NCI-H82 (cell line): ENCODE measurements at regions not wholly inside any gene's neighbourhood (a gene's known extent, or its start where the extent isn't known, plus 50 kb on each side); places are given as distances from the start of the nearest gene placed in this dataset.
A peak's percentile ranks its signal among the peaks of the same experiment; 100 is the strongest.

Source experiments
- DNase-seq: peaks from one replicate; lab custom pipeline; 2025; lab: John Stamatoyannopoulos, UW

DNA sequence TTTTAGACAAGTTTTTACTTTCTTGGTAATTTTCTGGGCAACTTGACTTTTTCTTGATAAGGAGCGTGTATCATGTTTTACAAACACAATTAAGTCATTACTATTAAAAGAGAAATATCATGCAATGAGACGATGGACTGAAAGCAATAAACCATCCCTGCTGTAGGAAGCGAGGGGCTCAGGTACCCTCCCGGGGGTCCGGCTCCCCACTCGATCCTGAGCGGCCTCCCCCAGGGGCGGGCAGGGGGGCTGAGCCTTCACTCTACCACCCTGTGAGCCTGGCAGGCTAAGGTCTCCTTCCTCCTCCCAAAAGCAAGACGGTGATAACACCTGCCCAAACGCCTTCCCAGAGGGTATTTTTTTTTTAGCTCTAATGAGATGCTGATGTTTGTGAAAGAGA is 51.8 kb upstream of the ADGRA1 start:
- no peak for DNase-seq

DNA sequence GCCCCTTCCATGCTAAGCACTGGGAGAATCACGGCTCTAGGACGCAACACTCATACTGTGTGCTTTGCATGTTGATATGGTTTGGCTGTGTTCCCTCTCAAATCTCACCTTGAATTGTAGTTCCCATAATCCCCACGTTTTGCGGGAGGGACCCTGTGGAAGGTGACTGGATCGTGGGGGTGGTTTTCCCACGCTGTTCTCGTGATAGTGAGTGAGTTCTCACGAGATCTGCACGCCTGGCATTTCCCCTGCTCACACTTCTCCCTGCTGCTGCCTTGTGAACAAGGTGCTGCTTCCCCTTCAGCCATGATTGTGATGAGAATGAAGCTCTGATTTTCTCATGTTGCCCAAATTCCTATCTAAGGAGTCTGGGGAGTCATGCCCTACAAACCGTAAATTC is 53.0 kb upstream of the ADGRA1 start:
- no peak for DNase-seq

- DNase-seq, result no peak
Observed at GRCh38 chr10:133034092-133034491, 53.6 kb upstream of the ADGRA1 start.

DNA sequence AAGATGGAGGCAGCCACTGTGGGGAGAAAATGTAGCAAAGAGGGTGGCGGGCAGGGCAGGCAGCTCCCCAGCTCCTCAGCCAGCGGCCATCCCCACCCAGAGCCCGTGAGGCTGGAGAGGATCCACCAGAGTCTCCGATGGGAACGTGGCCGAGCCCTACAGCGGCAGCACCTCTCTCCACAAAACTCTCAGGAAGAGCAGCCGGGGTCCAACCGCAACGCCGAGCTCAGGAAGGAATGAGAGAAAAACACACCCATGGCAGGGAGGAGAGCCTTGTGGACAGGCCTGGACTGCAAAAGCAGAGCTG is 54.0 kb upstream of the ADGRA1 start:
- DNase-seq, result no peak

GRCh38 chr10:133032976-133033741 is 54.6 kb upstream of the ADGRA1 start:
- no peak for DNase-seq

- no peak for DNase-seq
Observed at GRCh38 chr10:133032231-133032630, 55.5 kb upstream of the ADGRA1 start.

GRCh38 chr10:133031541-133032125 is 56.1 kb upstream of the ADGRA1 start:
- no peak for DNase-seq

- no peak for DNase-seq
Observed at GRCh38 chr10:133030781-133031180, 56.9 kb upstream of the ADGRA1 start.

GRCh38 chr10:133030126-133030525 is 57.6 kb upstream of the ADGRA1 start:
- DNase-seq, result no peak

DNA sequence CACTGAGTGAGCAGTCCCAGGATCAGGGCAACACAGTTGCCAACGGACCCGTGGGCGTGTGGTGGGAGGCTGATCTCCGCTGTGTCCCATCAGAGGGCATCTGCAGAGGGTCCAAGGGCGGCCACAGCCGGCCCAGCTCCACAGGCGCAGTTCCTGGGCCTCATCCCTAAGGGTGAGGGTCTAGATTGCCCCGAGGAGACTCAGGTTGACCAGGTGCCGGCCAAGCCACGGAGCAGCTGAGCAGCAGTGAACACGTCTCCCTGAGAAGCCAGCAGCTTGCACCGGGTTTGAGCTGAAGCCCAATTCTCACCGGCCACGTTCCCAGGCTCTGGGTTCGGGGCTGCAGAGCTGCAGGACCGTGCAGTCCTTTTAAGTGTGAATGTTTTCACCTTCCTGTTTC is 58.8 kb upstream of the ADGRA1 start:
- DNase-seq, result no peak

DNA sequence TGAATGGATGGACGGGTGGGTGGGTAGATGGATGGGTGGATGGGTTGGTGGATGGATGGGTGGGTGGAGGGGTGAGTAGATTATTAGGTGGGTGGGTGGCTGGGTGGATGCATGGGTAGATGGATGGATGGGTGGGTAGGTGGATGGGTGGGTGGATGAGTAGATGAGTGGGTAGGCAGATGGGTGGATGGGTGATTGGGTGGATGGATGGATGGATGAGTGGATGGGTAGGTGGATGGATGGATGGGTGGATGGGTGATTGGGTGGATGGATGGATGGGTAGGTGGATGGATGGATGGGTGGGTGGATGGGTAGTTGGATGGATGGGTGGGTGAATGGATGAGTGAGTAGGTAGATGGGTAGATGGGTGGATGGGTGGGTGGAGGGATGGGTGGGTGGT is 59.6 kb upstream of the ADGRA1 start:
- no peak for DNase-seq

GRCh38 chr10:133027482-133027881 is 60.2 kb upstream of the ADGRA1 start:
- no peak for DNase-seq

- no peak for DNase-seq
Observed at GRCh38 chr10:133026726-133027395, 60.9 kb upstream of the ADGRA1 start.

- no peak for DNase-seq
Observed at GRCh38 chr10:133026171-133026570, 61.6 kb upstream of the ADGRA1 start.

GRCh38 chr10:133025558-133026090 is 62.1 kb upstream of the ADGRA1 start:
- no peak for DNase-seq

GRCh38 chr10:133024704-133025557 is 62.8 kb upstream of the ADGRA1 start:
- DNase-seq, result no peak

GRCh38 chr10:133023216-133023843 is 64.4 kb upstream of the ADGRA1 start:
- no peak for DNase-seq

GRCh38 chr10:133022776-133023100 is 65.0 kb upstream of the ADGRA1 start:
- peak; percentile 29 for DNase-seq

DNA sequence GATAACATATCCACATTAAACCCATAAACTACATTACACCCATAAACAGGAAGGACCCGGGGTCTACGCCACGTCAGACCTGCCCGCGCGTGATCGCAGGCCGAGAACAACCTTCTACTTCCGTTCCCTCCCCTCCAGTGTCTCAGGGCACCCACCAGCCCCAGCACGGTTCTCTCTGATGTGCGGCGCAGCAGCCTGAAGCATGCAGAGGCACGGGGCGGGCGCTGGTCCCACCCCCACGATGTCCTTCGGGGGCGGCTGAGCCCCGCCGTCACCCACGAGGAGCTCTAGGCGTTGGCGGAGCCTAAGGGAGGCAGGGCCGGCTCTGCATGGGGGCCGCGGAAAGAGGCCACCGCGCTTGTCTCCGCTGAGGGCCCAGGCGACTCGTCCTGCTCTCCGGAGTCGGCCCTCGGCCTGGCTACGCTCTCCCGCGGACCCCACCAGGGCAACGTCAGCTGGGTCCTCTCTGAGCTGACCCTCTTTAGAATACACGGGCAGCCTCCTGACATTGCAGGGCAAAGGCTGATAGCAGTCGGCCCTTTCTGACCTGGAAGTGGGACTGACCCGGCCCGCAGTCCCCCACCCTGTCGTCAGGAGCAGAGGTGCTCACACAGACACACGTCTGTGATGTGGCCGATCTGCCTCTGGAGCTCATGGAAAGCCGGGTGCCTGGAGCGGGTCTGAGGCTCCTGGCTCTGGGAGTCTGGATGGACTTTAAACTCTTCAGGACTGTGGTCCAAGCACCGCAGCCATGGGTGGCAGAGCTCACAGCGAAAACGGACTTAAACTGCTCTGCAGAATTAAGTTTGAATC is 65.6 kb upstream of the ADGRA1 start:
- DNase-seq, result no peak

DNA sequence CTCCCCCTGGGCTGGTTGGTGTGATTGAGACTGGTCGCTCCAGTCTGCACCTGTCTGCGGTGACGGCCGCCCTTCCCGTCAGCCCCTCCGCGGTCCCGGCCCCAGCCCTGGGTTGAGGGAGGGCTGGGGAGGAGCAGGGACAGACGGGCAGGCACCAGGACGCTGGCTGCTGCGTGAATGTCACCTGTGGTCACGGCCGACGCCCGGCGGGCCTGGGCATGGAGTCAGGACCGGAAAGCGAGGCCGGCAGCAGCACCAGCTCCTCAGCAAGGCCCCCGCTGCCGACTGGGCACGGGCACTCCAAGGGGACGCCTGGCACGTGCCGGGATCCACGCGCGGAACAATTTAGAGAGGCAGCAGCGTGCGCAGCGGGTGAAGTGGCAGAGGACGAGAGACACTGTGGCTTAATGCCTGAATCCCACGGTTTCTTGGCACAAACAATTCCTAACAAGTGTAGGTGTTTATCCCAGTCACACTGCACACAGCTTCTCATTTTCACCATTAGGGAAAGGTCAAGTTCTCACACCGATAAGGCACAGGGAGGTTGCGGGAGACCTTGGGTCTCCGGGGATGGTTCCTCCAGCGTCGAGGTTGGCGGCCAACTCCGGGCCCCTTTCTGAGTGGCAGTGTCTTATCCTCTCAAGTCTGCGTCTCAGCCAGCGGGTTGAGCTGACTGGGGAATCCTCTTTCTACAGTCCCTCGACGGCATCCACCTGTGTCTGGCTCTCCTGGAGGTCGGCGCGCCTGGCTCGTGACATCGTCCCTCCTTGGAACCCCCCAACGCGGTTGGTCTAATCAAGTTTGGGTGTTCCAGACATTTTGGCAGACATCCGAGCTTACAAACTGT is 66.4 kb upstream of the ADGRA1 start:
- DNase-seq, result no peak
